Stomach (tissue), 4 donors: ENCODE measurements at regions not wholly inside any gene's neighbourhood (a gene's known extent, or its start where the extent isn't known, plus 50 kb on each side); places are given as distances from the start of the nearest gene placed in this dataset.

Experiments
- POLR2AphosphoS5 ChIP-seq, 3 donors: sonication (generic); formaldehyde crosslinking; IDR thresholded peaks; one replicate each; pipeline ENCODE4 v1.6.1; 2016; ENCODE audit warnings: antibody characterized with exemption in 3 of 3
- TF ChIP-seq, protein P1 (sequence below), 7 experiments: fragments of 450-650 bp in 4 of 7; fragments of 200-600 bp in 3 of 7; sonication (generic) in 3 of 7; IDR thresholded peaks; one replicate each; pipeline ENCODE4 v1.5.1; 2016 to 2019; ENCODE audit warnings: antibody characterized with exemption in 7 of 7, control low read depth in 2 of 7, mild to moderate bottlenecking in 1 of 7

DNA sequence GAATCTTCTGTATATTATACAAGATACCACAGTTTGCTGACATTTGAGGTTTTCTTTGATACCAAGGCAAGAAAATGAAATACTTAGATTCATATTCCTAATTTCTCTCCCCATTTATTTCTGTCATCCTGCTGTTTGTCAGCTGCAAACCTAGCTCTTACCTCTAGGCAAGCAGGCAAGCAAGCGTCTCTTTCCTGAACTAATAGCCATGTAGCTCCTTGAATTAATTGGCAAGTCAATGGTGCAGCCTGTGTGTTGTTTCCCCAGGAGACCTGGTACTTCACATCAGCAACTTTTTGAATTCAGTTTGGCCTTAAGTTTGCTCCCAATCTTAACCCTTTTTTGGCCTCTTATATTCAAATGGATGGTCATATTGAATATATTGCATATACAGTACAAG is 573.6 kb upstream of the ARRDC3 start:
- TF ChIP-seq, protein P1, sequence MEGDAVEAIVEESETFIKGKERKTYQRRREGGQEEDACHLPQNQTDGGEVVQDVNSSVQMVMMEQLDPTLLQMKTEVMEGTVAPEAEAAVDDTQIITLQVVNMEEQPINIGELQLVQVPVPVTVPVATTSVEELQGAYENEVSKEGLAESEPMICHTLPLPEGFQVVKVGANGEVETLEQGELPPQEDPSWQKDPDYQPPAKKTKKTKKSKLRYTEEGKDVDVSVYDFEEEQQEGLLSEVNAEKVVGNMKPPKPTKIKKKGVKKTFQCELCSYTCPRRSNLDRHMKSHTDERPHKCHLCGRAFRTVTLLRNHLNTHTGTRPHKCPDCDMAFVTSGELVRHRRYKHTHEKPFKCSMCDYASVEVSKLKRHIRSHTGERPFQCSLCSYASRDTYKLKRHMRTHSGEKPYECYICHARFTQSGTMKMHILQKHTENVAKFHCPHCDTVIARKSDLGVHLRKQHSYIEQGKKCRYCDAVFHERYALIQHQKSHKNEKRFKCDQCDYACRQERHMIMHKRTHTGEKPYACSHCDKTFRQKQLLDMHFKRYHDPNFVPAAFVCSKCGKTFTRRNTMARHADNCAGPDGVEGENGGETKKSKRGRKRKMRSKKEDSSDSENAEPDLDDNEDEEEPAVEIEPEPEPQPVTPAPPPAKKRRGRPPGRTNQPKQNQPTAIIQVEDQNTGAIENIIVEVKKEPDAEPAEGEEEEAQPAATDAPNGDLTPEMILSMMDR (IDR thresholded peaks at IDR 0.05), result no peak
- TF ChIP-seq POLR2AphosphoS5 (IDR thresholded peaks at IDR 0.05), result no peak
